ENCODE measurements at regions not wholly inside any gene's neighbourhood (a gene's known extent, or its start where the extent isn't known, plus 50 kb on each side); places are given as distances from the start of the nearest gene placed in this dataset.

GRCh38 chr13:78198419-78198818, 279.8 kb upstream of the EDNRB start:
- peaks cover 4% of the 10 kb centered on the region for H3K27me3 Mint-ChIP-seq
- no peak overlapping the region for H3K4me3 Mint-ChIP-seq
- ChIA-PET CTCF (no interaction called here), POLR2A (no interaction called here)
- TF ChIP-seq, protein P1, sequence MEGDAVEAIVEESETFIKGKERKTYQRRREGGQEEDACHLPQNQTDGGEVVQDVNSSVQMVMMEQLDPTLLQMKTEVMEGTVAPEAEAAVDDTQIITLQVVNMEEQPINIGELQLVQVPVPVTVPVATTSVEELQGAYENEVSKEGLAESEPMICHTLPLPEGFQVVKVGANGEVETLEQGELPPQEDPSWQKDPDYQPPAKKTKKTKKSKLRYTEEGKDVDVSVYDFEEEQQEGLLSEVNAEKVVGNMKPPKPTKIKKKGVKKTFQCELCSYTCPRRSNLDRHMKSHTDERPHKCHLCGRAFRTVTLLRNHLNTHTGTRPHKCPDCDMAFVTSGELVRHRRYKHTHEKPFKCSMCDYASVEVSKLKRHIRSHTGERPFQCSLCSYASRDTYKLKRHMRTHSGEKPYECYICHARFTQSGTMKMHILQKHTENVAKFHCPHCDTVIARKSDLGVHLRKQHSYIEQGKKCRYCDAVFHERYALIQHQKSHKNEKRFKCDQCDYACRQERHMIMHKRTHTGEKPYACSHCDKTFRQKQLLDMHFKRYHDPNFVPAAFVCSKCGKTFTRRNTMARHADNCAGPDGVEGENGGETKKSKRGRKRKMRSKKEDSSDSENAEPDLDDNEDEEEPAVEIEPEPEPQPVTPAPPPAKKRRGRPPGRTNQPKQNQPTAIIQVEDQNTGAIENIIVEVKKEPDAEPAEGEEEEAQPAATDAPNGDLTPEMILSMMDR (IDR thresholded peaks at IDR 0.05), result no peak
- intact Hi-C loops (cut with micrococcal nuclease), result no loop called here
- no peaks in the 10 kb centered on the region for H3K36me3 Mint-ChIP-seq (ENCODE audit: low read depth)
- DNase-seq (no peak), ATAC-seq (ENCODE audit: low read depth) (no peak)
- no peaks in the 10 kb centered on the region for H3K9me3 Mint-ChIP-seq
- H3K27ac Mint-ChIP-seq, result no peak overlapping the region
- H3K4me1 Mint-ChIP-seq, result no peaks in the 10 kb centered on the region

GRCh38 chr13:78197231-78197630, 278.6 kb upstream of the EDNRB start:
- no peak for DNase-seq
- Mint-ChIP-seq H3K27me3 (peaks cover 4% of the 10 kb centered on the region), H3K9me3 (no peaks in the 10 kb centered on the region), H3K27ac (no peak overlapping the region), H3K4me1 (no peaks in the 10 kb centered on the region), H3K4me3 (no peak overlapping the region), H3K36me3 (ENCODE audit: low read depth) (no peaks in the 10 kb centered on the region)
- intact Hi-C loops (cut with micrococcal nuclease), result no loop called here
- ChIA-PET POLR2A (no interaction called here), CTCF (no interaction called here)
- TF ChIP-seq, protein P1 (IDR thresholded peaks at IDR 0.05), result no peak
- no peak for ATAC-seq (ENCODE audit: low read depth)

- ChIA-PET POLR2A (no interaction called here), CTCF (no interaction called here)
- DNase-seq (no peak), ATAC-seq (ENCODE audit: low read depth) (no peak)
- no peaks in the 10 kb centered on the region for H3K36me3 Mint-ChIP-seq (ENCODE audit: low read depth)
- no peak overlapping the region for H3K27ac Mint-ChIP-seq
- intact Hi-C loops (cut with micrococcal nuclease), result no loop called here
- H3K27me3 Mint-ChIP-seq, result peaks cover 3% of the 10 kb centered on the region
- no peak overlapping the region for H3K4me3 Mint-ChIP-seq
- H3K9me3 Mint-ChIP-seq, result no peaks in the 10 kb centered on the region
- TF ChIP-seq, protein P1 (IDR thresholded peaks at IDR 0.05), result no peak
- no peaks in the 10 kb centered on the region for H3K4me1 Mint-ChIP-seq
Observed at GRCh38 chr13:78194904-78195639, 276.4 kb upstream of the EDNRB start.

DNA sequence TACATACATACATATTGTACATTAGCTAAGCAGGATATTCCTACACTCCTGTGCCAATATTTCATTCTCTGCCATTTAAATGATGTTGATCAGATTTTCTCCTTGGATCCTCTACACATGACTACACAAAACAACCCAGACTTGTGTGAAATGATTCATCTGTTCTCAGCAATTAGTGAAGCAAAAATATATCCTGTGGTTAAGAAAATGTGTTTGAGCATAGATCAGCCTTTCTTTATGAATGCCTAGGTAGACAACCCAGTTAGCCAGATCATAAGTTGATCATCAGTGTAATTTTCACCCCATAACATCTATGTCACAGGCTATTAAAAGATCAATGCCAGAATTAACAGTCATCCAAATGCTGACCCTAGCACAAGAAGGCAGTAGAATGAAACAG, 275.2 kb upstream of the EDNRB start:
- CTCF ChIA-PET, result no interaction called here
- ATAC-seq (ENCODE audit: low read depth), result no peak

DNA sequence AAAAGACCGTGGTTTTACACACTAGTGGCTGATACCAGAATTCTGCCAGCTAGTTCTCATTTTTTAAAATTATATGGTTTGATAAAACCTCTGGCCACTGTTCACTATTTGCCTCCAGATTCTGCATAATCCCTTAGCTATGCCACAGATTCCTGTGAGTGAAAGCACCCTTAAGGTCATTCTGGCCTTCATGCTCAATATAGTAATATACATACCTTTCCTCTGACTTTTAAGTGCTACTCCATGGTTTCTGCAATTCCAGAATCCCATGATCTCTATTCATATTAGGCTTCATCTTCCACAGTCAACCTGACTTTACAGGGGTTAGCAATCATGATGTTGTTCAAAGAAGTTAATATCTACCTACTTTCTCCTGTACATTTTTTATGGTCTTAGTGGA, 274.1 kb upstream of the EDNRB start:
- Mint-ChIP-seq H3K27me3 (no peaks in the 10 kb centered on the region), H3K27ac (no peak overlapping the region), H3K9me3 (no peaks in the 10 kb centered on the region), H3K36me3 (ENCODE audit: low read depth) (no peaks in the 10 kb centered on the region), H3K4me1 (no peaks in the 10 kb centered on the region), H3K4me3 (no peak overlapping the region)
- ChIA-PET CTCF (no interaction called here), POLR2A (no interaction called here)
- DNase-seq (no peak), ATAC-seq (ENCODE audit: low read depth) (no peak)
- intact Hi-C loops (cut with micrococcal nuclease), result no loop called here
- TF ChIP-seq, protein P1 (IDR thresholded peaks at IDR 0.05), result no peak

More for the DNA sequence above, 275.2 kb upstream of the EDNRB start:
- intact Hi-C loops (cut with micrococcal nuclease), result no loop called here
- Mint-ChIP-seq H3K27me3 (no peaks in the 10 kb centered on the region), H3K36me3 (ENCODE audit: low read depth) (no peaks in the 10 kb centered on the region), H3K9me3 (no peaks in the 10 kb centered on the region), H3K4me1 (no peaks in the 10 kb centered on the region), H3K4me3 (no peak overlapping the region), H3K27ac (no peak overlapping the region)
- TF ChIP-seq, protein P1 (IDR thresholded peaks at IDR 0.05), result no peak
- POLR2A ChIA-PET, result no interaction called here
- no peak for DNase-seq
